HG03064 (cell line): ENCODE measurements at regions not wholly inside any gene's neighbourhood (a gene's known extent, or its start where the extent isn't known, plus 50 kb on each side); places are given as distances from the start of the nearest gene placed in this dataset.
"Not testable (repeated sequence)": the region's sequence is repeated elsewhere in the genome, so short reads cannot be mapped to it uniquely, and the experiment has no call there.

ENCODE experiments used
- ATAC-seq: cut with Tn5 transposase; IDR thresholded peaks from one replicate; pipeline ENCODE4 v1.9.1; 2021; ENCODE audit warnings: low read depth; ENCODE audit not compliant: unreplicated experiment

DNA sequence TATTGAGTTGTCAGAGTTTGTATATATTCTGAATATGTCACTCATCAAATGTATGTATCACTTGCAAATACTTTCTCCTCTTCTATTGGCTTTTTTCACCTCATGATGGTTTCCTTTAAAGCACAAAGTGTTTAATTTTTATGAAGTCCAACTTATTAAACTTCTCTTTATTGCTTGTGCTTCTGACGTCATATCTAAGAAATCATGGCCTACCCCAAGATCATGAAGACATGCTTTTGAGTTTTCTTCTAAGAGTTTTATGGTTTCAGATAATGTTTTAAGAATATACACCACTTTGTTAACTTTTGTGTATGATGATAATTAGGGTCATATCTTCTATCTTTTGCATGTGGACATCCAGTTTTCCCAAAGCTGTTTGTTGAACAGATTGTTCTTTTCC is 417.2 kb upstream of the ATP10A start:
- ATAC-seq: no peak

DNA sequence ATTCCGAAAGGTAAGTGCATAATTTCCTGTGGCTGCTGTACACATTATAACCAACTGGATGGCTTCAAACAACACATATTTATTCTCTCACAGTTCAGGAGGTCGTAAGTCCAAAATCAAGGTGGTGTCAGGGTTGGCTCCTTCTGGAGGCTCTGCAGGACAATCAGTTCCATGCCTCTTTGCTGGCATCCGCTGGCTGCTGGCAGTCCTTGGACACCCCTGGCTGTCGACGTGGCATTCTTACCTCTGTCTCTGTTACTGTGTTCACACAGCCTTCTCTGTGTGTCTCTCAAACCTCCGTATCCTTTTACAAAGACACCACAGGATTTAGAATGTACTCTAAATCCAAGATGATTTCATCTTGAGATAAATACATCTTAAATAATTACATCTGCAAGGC is 398.8 kb upstream of the ATP10A start:
- no peak for ATAC-seq

DNA sequence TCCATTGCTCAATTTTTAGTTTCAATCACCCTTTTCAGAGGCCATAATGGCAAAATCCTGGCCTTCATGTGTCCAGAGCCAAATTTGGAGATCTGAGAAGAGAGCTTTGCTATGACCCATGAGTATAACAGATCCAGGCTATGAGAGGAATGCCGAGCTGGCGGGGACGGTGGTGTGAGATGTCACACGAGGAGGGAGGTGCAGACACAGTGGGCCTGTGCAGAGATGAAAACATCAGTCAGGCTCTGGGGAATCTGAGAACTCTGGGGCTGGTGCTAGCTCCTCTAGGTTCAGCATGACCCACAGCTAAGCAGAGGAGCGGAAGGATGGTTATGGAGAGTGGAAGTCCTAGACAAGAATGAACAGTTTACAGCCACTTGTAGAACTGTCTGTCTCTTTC is 398.3 kb upstream of the ATP10A start:
- ATAC-seq: no peak

DNA sequence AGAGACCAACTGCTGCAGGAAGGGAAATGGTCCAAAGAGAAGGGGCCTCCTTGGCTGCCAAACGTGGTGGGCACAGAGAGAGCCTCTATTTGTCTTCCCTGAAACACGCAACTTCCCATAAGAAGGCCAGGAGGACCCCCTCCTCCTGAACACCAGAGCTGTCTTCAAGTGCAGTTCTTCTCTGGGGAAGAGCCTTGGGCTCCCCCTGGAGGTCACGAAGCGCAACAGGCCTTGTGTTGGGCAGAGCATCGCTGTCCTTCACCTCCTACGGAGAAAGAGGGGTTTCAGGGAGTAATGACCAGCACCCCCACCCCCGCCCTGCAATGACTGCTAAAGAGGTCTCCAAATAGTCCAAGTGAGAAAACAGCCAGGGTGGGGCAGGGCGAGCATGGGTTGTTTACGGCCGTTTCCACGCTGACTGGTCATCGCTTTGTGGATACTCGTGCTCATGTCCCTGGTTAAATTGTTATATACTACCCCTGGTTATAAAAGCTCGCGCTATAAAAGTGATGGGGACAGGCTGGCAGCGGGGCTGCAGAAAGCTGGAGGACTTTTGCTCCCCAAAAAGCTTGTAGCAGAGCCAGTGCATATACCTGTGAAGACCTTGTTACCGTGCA is 397.5 kb upstream of the ATP10A start:
- no peak for ATAC-seq

DNA sequence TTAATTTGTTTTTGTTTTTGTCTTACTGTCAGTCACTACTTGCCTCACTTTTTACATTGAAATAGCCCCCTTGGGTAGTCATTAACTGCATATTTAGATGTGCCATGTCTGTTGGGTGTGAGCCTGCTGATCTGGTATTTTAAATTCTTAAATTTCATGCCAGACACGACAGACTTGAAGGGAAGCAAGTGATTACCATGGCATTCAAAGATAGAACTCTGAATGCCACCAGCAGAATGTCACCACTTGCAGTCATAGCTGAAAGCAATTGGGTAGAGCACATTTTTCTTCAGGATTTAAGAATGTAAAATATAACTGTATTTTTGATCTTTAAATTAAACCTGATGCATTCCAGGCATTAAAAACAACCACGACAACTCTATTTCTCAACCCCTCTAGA is 396.5 kb upstream of the ATP10A start:
- no peak for ATAC-seq

DNA sequence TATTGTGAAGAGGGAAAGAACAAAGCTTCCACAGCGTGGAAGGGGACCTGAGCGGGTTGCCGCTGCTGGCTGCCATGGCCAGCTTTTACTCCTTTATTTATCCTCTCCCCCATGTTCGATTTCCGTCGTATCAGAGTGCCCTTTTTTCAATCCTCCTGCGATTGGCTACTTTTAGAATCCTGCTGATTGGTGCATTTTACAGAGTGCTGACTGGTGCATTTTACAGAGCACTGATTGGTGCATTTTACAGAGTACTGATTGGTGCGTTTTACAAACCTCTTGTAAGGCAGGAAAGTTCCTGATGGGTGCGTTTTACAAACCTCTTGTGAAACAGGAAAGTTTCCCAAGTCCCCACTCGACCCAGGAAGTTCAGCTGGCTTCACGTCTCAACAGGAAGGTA is 381.7 kb upstream of the ATP10A start:
- ATAC-seq: not testable (repeated sequence)

DNA sequence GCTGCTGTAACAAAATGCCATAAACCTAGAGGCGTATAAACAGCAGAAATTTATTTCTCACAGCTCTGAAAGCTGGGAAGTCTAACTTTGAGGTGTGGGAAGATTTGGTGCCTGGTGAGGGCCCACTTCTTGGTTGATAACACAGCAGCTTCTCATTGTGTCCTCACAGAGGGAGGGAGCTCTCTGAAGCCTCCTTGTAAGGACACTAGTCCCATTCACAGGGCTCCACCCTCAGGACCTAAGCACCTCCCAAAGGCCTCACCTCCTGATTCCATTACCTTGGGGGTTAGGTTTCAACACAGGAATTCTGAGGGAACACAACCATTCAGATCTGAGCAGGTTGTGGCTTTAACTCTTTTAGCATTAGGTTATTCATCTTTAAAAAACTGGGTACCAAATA is 380.3 kb upstream of the ATP10A start:
- no peak for ATAC-seq

DNA sequence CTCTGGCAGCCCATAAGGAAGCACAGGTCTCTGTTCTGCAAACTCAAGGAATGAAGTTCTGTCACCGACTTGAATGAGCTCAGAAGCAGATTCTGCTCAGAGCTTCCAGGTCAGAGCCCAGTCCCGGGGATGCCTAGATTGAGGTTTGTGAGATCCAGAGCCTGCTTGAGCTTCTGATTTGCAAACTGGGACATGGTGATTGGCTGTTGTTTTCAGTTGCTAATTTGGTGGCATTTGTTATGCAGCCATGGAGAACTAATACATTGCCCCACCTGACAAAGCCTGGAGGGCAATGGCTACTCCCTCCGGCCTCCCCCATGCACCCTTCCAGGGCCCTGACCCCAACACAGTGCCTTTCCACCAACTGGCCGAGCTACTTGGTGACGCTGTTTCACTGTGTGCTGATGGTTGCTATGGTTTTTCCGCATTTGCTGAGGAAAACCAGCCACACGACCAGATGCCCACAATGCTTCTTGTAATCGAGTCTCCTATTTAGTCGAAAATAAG is 379.5 kb upstream of the ATP10A start:
- no peak for ATAC-seq

DNA sequence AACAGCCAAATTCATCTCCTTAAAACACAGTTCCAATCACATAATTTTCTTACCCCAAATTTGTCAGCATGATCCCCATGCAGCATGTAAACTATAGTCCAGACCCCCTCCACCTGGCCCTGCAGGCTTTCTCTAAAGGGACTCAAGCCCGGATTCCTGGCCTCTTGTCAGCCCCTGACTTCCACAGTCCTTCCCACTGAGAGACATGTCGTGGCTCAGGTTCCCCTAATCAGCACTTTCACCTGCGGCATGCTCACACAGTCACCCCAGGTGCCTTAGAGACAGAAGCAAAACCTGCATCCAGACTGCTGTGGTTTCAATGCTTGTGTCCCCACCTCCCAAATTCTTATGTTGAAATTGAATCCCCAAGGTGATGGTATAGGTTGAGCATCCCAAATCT is 372.7 kb upstream of the ATP10A start:
- no peak for ATAC-seq

DNA sequence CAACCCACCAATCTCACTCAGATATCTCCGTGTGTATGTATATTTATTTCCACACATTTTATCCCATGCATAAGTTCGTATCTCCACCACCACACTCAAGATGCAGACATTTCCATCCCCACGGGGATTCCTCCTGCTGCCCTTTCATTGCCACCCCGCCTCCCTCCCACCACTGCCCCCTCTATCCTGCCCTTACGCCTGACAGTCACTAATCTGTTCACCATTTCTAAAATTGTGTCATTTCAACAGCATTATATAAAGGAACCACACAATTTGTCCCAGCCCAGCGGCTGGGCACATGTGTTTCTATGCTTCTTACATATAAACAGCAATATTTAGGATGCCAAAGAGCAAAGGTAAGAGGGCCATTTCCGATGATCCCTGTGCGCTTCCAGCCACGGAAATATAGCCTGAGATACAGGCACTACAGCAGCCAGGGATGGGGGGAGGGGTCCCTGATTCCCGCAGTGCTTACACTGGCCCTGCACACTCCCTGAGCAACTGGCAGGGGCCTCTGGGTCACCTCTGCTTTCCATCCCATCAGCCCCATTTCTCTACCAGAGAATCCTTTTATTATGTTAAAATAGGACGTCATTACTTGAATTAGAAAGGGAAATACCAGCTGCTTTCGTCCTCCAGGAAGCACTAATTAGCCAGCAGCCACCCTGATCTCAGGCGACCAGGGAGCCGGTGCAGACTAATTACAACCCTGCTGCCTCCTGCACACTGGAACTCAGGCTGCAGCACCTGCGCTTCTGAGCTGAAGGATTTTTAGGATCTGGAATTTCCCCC is 372.0 kb upstream of the ATP10A start:
- no peak for ATAC-seq

DNA sequence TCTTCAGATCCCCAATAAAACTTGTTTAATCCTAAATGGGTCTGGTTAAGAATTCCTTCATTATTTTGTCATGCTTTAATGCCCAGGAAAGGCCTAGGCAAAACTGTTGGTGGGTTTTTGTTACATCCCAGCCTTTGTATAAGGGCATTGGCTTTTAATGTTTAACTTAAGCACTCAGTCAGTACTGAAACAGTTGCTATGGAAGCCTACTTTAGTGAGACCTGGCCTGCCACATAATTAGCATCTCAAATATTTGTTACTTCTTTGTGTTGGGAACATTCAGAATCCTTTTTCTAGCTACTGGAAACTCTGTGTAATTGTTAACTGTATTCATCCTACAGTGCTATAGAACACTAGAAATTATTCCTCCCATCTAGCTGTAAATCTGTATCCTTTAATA is 369.6 kb upstream of the ATP10A start:
- no peak for ATAC-seq

DNA sequence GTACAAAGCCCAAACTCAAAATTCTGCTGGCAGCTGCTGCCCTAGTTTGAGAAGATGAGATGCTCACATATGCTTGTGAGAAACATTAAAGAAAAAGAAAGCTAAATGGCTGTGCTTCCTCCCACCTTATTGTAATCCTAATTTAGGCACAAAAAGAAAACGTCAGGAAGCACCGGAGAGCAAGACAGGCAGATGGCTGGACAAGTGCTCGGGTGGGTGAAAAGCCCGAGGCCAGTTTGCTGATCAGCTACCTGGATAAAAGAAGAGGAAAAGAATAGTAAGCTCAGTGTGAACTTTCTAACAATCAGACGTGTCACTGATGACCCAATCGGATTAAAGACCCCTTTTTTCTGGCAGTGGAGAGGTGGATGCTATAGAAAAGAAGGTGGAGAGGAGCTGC is 368.0 kb upstream of the ATP10A start:
- no peak for ATAC-seq

DNA sequence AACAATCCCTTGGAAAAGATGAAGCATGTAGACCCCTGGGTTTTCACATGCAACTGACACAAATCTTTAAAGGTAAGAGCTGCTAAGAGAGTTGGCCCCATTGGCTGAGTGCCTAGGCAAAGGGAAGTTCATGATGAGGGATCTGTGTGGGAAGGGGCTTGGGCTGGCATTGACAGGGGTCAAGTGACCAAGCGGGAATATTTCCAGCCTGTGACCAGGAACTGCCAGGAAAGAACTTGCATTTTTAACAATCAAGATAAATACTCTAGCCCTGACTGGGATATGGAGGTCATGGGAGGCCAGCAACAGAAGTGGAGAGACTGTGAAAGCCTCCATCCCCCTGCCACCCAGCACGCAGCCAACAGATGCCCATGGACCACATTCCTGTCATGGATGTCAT is 361.1 kb upstream of the ATP10A start:
- no peak for ATAC-seq

DNA sequence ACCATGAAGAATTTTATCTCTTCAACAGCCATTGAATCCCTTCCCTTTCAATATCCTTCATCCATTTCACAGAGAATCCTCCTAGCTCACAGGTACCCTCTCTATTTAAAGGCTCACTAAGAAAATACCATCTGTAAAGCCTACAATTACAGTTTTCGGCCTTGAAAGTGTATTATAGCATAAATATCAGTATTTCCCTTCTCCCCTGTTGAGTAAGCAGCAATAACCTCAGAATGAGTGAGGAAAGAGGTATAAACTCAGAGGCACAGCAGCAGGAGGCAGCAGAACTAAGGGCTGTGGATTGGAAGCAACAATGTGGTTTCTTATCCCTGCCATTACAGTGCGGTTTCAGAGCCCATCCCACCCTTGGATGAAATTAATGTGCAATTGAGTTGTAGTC is 360.6 kb upstream of the ATP10A start:
- no peak for ATAC-seq

DNA sequence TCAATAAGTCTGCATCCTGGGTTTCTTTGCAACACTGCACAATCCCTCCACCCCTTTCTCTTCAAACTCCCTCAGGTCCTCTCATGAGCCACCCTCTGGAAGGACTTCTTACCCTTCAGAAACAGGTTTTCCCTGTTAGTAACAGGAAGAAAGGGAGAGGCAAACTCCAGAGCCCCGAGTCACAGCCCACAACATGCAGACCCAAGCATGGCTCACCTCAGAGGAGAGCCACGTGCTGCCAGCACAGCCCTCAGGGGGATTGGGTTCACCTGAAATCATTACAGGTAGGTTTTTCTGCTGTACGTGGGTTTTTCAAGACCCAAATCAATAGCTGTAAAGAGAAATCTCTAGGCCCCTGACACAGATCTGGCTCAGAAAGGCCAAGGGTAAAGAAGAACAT is 359.7 kb upstream of the ATP10A start:
- no peak for ATAC-seq

DNA sequence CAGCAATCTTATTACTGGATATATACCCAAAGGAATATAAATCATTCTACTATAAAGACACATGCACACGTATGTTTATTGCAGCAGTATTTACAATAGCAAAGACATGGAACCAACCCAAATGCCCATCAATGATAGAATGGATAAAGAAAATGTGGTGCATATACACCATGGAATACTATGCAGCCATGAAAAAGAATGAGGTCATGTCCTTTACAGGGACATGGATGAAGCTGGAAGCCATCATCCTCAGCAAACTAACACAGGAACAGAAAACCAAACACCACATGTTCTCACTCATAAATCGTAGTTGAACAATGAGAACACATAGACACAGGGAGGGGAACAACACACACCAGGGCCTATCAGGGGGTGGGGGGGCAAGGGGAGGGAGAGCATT is 353.9 kb upstream of the ATP10A start:
- not testable (repeated sequence) for ATAC-seq

DNA sequence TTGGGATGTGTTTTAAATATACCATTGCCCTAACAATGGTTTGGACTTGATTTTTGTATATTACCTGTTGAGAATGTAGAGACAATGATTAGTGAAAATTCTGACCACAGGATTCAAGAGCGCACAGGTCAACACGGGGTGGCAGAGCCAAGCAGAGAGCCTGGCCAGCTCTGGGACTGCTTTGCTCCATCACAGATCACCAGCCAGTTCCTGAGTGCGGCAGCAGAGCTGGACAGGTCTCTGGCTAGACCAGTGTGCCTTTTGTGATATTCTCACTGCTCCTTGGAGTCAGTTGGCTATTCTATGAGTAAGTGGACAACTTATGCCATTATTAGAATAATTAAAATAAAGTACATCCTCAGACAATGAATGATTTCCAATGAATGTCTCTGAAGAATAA is 351.2 kb upstream of the ATP10A start:
- ATAC-seq: no peak

DNA sequence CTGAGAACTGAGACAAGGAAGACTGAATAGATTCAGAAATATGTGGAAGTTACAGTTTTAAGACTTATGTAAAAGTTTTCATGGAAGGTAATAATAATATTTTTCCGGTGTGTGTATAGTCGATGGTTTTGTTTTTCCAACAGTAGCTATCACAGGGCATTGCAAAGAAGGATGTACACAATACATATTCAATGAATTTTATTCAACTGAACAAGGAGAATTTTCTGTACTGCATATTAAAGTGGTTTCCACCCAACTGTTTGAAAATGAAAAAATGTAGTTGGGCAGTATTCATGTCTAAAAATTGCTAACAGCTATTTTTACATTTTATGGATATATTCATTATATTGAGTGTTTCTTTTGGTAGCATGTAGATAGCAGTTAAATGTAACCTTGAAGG is 350.3 kb upstream of the ATP10A start:
- ATAC-seq: no peak

DNA sequence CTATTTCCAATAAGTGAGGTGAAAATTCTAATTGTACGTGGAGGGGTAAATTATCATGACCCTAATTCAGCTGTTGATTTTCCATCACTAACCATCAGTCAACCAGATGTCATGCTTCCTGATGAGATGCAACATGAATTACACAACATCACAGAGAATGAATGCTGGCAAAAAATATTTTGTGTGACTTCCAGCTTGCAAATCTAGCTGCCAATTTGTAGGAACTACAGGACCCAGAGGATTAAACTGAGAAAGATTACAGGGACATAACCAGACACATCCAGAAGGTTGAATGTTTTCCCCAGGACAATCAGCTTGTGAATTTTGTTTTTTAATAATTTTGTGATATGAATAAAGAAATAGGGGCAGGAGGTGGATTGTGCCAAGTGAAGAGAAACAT is 349.0 kb upstream of the ATP10A start:
- ATAC-seq: no peak

DNA sequence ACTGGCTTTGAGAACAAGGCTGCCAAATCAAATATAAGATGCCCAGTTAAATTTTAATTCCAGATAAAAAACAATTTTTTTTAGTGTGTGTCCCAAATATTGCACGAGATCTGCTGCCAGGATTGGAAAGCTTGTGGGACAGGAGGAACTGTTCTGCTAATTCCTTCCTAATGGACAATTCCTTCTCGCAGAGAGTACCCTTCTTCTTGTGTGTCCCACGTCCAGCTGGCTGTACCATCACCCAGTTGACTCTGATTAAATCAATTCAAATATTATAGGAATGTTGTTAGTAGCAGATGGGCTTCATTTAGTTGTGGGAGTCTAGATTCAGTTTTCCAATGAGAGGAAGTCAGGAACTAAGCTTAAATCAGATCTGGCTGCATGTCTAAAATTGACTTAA is 347.9 kb upstream of the ATP10A start:
- ATAC-seq: no peak

DNA sequence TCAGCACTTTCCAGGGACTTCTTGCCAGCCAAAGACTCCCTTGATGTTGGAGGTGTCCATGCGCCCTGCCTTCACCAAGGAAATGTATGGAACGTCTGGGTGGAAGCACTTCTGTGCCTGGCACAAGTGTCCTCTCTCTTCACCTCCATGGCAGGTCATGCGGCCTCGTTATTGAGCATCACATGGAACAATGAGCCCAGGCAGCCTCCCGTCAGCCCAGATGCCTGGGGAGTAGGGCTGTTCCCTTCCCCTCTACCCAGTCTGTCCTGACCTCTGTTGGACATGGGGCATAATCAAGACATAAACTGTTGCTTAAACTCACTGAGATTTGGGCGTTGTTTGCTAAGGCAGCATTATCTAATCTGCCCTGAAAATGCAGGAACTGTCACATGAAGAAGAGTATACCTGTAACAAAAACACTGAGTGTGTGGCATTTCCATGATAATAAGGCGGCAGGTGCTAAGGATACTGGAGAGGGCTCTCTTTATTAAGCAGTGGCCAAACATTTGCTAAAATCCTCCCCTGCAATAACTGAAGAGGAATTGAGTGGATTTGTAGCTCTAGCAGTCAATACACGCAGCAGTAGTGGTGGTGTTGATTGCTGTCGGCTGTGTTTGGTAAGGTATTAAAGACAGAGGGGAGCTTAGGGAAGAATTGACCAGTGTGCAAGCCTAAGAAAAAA is 338.2 kb upstream of the ATP10A start:
- ATAC-seq: no peak

DNA sequence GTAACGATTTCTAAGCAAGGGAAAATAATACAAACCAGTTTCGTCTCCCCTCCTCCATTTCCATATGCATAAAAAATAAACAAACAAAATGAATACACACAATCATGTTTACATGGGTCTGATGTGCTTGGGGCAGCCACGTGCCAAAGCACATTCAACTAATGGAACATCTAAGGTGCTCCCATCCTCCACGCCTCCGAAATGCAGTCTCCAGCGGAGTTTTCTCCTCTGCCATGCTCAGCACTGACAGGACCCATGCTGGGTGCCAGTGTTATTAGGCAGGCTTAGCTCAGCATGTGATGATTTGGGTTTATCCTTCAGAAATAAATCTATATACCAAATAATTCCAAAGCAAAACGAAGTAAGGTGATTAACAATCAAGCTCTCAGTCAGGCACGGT is 337.3 kb upstream of the ATP10A start:
- ATAC-seq: no peak
